ENCODE measurements at regions not wholly inside any gene's neighbourhood (a gene's known extent, or its start where the extent isn't known, plus 50 kb on each side); places are given as distances from the start of the nearest gene placed in this dataset.
A peak's percentile ranks its signal among the peaks of the same experiment; 100 is the strongest.

GRCh38 chr10:2974503-2975207, 92.7 kb upstream of the PFKP start:
- peaks cover 34% of the 10 kb centered on the region for H3K4me1 Mint-ChIP-seq
- H4K20me1 ChIP-seq (ENCODE audit: low read depth), result no peaks in the 10 kb centered on the region
- H2AFZ ChIP-seq (replicated peaks), result no peak overlapping the region

GRCh38 chr10:2974083-2974482, 93.3 kb upstream of the PFKP start:
- H2AFZ ChIP-seq (replicated peaks), result no peak overlapping the region
- Mint-ChIP-seq H3K27me3 (ENCODE audit: insufficient read depth, low read depth) (peaks cover 3% of the 10 kb centered on the region), H3K4me3 (no peak overlapping the region), H3K9me3 (no peaks in the 10 kb centered on the region), H3K4me1 (peaks cover 31% of the 10 kb centered on the region), H3K36me3 (no peaks in the 10 kb centered on the region), H3K27ac (no peak overlapping the region)
- no peak overlapping the region for H3K4me2 ChIP-seq
- H3K27me3 ChIP-seq, result no peaks in the 10 kb centered on the region
- no peaks in the 10 kb centered on the region for H3K36me3 ChIP-seq
- peaks cover 24% of the 10 kb centered on the region for H3K4me1 ChIP-seq
- TF ChIP-seq EZH2phosphoT487 (IDR thresholded peaks at IDR 0.05), result no peak
- TF ChIP-seq EZH2 (IDR thresholded peaks at IDR 0.05), result no peak
- TF ChIP-seq CTCF (IDR thresholded peaks at IDR 0.05), result no peak
- H3K9me3 ChIP-seq (ENCODE audit: low read depth), result no peaks in the 10 kb centered on the region
- H4K20me1 ChIP-seq (ENCODE audit: low read depth), result no peaks in the 10 kb centered on the region
- no peaks in the 10 kb centered on the region for H3K79me2 ChIP-seq (ENCODE audit: low read depth)
- H3K27ac ChIP-seq, result no peak overlapping the region
- H3K9ac ChIP-seq, result no peak overlapping the region
- no peak for DNase-seq (ENCODE audit: low spot score)
- no peak overlapping the region for H3K4me3 ChIP-seq
- peaks cover 9% of the 10 kb centered on the region for H3F3A ChIP-seq (ENCODE audit: low read depth)

More at GRCh38 chr10:2974503-2975207, 92.7 kb upstream of the PFKP start:
- Mint-ChIP-seq H3K36me3 (no peaks in the 10 kb centered on the region), H3K9me3 (no peaks in the 10 kb centered on the region), H3K4me3 (no peak overlapping the region), H3K27ac (no peak overlapping the region), H3K27me3 (ENCODE audit: insufficient read depth, low read depth) (peaks cover 3% of the 10 kb centered on the region)
- H3K9ac ChIP-seq, result no peak overlapping the region
- H3K4me3 ChIP-seq, result no peak overlapping the region
- TF ChIP-seq CTCF (IDR thresholded peaks at IDR 0.05) (no peak), EZH2phosphoT487 (IDR thresholded peaks at IDR 0.05) (no peak)
- H3K4me2 ChIP-seq, result no peak overlapping the region
- H3K79me2 ChIP-seq (ENCODE audit: low read depth), result no peaks in the 10 kb centered on the region
- peaks cover 24% of the 10 kb centered on the region for H3K4me1 ChIP-seq
- no peak for DNase-seq (ENCODE audit: low spot score)
- no peak overlapping the region for H3K27ac ChIP-seq
- no peaks in the 10 kb centered on the region for H3K36me3 ChIP-seq
- H3K27me3 ChIP-seq, result no peaks in the 10 kb centered on the region
- no peaks in the 10 kb centered on the region for H3K9me3 ChIP-seq (ENCODE audit: low read depth)
- H3F3A ChIP-seq (ENCODE audit: low read depth), result peaks cover 9% of the 10 kb centered on the region

- H3K4me3 ChIP-seq, result no peak overlapping the region
- H3K36me3 Mint-ChIP-seq, result no peaks in the 10 kb centered on the region
- H2AFZ ChIP-seq (replicated peaks), result no peak overlapping the region
- H3K27ac Mint-ChIP-seq, result peak overlapping the region; percentile 50
- H3F3A ChIP-seq (ENCODE audit: low read depth), result peaks cover 9% of the 10 kb centered on the region
- H3K9me3 ChIP-seq (ENCODE audit: low read depth), result no peaks in the 10 kb centered on the region
- DNase-seq (ENCODE audit: low spot score), result no peak
- no peaks in the 10 kb centered on the region for H3K9me3 Mint-ChIP-seq
- H3K9ac ChIP-seq, result no peak overlapping the region
- peaks cover 6% of the 10 kb centered on the region for H3K27me3 Mint-ChIP-seq (ENCODE audit: insufficient read depth, low read depth)
- H3K4me1 ChIP-seq, result peaks cover 21% of the 10 kb centered on the region
- H3K27ac ChIP-seq, result no peak overlapping the region
- H3K79me2 ChIP-seq (ENCODE audit: low read depth), result no peaks in the 10 kb centered on the region
- no peaks in the 10 kb centered on the region for H3K36me3 ChIP-seq
- H3K4me2 ChIP-seq, result peak overlapping the region; percentile 31
- TF ChIP-seq CTCF (IDR thresholded peaks at IDR 0.05) (no peak), EZH2 (IDR thresholded peaks at IDR 0.05) (no peak), EZH2phosphoT487 (IDR thresholded peaks at IDR 0.05) (no peak)
- H3K4me3 Mint-ChIP-seq, result no peak overlapping the region
- H3K4me1 Mint-ChIP-seq, result peaks cover 28% of the 10 kb centered on the region
- H4K20me1 ChIP-seq (ENCODE audit: low read depth), result no peaks in the 10 kb centered on the region
- H3K27me3 ChIP-seq, result no peaks in the 10 kb centered on the region
These were observed 94.5 kb upstream of the PFKP start for GRCh38 chr10:2972810-2973209.
